GM12891 (cell line): ENCODE measurements at regions not wholly inside any gene's neighbourhood (a gene's known extent, or its start where the extent isn't known, plus 50 kb on each side); places are given as distances from the start of the nearest gene placed in this dataset.

ENCODE experiments used
- POLR2AphosphoS5 ChIP-seq: IDR thresholded peaks from 2 replicates; pipeline ENCODE4 v1.6.1; 2011; ENCODE audit warnings: low read depth, low read length, control low read depth
- TAF1 ChIP-seq: IDR thresholded peaks from 2 replicates; pipeline ENCODE4 v1.6.1; 2011; ENCODE audit warnings: low read depth, low read length, control low read depth

DNA sequence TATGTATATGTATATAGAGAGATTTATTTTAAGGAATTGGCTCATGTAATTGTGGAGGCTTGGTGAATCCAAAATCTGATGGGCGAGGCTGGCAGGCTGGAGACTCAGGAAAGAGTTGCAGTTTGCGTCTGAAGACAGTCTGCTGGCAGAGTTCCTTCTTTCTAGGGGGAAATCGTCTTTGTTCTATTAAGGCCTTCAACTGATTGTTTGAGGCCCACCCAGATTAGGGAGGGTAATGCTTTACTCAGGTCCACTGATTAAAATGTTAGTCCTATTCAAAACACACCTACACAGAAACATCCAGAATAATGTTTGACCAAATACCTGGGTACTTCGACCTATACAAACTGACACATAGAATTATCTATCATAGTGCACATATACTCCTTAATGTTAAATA is 149.5 kb downstream of the NAA11 start:
- TF ChIP-seq POLR2AphosphoS5 (no peak), TAF1 (no peak)
